D721Med (cell line): ENCODE measurements at regions not wholly inside any gene's neighbourhood (a gene's known extent, or its start where the extent isn't known, plus 50 kb on each side); places are given as distances from the start of the nearest gene placed in this dataset.
A peak's percentile ranks its signal among the peaks of the same experiment; 100 is the strongest.

ENCODE experiments used
- DNase-seq: peaks from one replicate; pipeline ENCODE4 v3.0.0; 2011; ENCODE audit warnings: low spot score; ENCODE audit not compliant: insufficient read length
- FAIRE-seq: peaks from 2 replicates; lab custom pipeline; 2011; peaks lifted over from hg19 to GRCh38; lab: Jason Lieb, UNC
- TF ChIP-seq, protein P1 (sequence below): IDR thresholded peaks from 2 replicates; pipeline ENCODE4 v1.5.1; 2012; ENCODE audit warnings: mild to moderate bottlenecking, control low read depth; ENCODE audit not compliant: insufficient read depth; ENCODE audit errors: missing control alignments

DNA sequence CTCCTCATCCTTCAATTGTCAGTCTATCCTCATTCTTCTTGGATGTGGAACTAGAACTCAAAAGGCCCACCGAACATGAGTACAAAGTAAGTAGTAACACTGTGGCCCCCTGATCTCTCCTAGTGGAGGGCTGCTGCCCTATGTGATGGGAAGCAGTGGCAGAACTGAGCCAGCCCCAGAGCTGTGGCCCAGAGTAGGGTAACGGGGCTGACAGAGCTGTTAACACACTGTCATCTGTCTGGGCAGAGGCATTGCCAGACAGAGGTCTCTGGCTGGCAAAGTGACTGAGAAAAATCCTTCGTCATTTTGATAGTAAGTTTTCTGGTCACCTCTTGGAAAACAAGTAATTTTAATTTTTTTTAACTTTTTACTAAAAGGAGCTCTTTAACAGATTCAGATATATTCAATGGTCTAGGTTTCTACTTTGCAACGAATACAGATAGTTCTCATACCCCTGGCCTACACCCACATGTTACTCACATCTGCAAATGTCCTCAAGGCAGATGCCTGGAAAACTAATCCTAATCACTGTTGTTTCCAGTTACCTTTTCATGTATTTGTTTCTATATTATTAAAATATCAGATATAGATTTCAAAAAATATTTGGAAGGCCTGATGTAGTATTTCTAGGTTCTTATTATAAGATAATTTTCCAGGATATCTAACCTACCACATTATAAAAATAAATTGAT lies 588.7 kb downstream of the CPS1 start:
- TF ChIP-seq, protein P1, sequence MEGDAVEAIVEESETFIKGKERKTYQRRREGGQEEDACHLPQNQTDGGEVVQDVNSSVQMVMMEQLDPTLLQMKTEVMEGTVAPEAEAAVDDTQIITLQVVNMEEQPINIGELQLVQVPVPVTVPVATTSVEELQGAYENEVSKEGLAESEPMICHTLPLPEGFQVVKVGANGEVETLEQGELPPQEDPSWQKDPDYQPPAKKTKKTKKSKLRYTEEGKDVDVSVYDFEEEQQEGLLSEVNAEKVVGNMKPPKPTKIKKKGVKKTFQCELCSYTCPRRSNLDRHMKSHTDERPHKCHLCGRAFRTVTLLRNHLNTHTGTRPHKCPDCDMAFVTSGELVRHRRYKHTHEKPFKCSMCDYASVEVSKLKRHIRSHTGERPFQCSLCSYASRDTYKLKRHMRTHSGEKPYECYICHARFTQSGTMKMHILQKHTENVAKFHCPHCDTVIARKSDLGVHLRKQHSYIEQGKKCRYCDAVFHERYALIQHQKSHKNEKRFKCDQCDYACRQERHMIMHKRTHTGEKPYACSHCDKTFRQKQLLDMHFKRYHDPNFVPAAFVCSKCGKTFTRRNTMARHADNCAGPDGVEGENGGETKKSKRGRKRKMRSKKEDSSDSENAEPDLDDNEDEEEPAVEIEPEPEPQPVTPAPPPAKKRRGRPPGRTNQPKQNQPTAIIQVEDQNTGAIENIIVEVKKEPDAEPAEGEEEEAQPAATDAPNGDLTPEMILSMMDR = no peak
- FAIRE-seq = no peak

DNA sequence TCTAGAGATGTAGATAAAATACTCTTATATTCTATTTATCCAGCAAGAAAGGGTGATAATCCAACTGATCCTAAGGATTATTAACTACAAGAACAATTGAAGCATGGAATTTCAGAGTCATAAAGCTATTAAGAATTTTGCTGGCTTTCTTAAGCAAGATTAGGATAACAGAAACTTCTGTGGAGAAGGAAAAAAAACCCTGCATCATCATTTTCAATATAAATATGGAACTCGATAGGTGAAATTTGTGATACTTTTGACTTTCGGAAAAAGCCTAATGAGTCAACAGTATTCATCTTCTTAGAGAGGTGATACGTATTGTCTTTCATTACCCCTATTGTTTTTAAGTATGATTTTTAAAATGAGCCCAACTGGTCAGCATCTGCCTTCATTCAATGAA lies 593.3 kb downstream of the CPS1 start:
- FAIRE-seq (no peak), DNase-seq (no peak)
- TF ChIP-seq, protein P1 = no peak

More for the DNA sequence above, 588.7 kb downstream of the CPS1 start:
- no peak for DNase-seq

DNA sequence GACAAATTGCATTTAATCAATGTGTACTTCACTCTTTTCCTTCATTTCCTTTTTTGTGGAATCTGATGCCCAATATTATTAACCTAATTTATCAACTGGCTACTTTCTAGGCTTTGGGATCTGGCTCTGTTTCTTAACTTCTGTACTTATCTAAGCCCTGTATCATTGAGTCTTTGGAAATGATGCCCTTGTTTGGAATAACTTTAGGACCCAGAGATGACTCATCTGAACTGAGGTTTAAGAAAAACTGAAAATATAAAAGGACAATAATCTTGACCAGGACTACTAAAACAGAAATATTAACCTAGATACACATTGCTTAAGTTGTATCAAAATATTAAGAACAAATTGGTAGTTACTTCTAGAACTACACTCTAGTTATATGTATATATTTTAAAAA lies 600.8 kb downstream of the CPS1 start:
- no peak for FAIRE-seq

DNA sequence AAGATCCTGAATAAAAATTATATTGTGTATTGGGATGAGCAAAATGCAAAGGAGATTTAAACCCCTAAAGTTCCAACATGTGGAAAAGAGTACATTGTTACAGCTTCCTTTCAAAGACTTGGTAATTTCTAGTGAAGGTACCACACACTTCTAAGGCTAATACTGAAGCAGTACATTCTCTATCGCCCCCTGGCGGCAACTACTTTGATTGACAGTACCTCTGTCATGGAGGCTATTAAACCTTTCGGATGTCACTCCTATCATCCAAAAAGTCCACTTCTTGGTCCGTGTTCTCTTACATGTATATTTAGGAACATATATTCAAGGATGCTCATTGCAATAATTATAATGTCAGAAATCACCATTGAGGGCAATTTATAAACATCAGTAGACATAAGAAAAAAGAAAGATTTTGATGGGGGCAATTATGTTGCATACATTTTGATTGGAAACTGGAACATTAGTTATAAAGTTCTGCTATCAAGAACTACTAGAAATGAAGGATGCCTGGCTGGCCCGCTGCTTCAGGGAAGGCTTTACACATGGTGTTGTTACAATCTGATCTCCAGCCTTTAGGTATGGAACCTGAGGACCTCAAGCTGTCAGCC lies 601.6 kb downstream of the CPS1 start:
- peak; percentile 92 for FAIRE-seq

More for the DNA sequence above, 600.8 kb downstream of the CPS1 start:
- TF ChIP-seq, protein P1 = no peak
- no peak for DNase-seq

DNA sequence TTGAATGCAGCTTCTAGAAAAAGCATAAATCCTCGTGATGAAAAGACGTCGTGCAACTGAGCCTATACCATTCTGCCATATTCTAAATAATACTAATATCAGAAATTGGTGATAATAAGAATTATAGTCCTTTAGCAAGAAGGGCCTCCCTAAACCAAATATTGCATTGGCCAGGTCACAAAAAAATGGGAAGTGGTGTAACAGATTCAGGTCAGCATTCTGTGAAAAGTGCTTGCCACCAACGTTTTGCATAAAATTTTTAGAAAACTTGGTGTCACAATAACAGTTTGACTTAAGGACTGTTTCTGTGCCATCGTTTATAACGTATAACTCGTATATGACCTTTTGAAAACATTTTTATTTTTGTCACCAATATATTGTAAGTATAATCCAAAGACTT lies 603.6 kb downstream of the CPS1 start:
- TF ChIP-seq, protein P1 = no peak
- FAIRE-seq (no peak), DNase-seq (no peak)

More for the DNA sequence above, 601.6 kb downstream of the CPS1 start:
- TF ChIP-seq, protein P1 = peak; percentile 83
- no peak for DNase-seq

DNA sequence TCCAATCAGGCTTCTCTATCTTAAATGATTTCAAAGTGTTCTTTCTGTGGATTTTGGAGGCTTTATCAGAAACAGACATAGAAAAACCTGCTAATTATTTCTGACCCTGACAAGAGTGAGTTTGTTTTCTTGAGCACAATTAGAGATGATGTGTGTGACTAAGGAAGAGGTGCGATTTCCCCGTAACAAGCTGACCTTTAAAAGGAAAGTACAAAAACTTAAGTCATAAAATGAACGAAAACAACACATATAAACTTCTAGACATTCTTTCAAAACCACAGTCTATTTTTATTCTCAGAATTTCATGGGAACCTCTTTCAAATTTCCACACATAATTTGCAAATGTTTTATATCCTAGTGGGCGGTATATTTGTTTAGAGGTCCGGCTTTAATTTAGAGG lies 604.8 kb downstream of the CPS1 start:
- DNase-seq (no peak), FAIRE-seq (no peak)
- TF ChIP-seq, protein P1 = no peak

DNA sequence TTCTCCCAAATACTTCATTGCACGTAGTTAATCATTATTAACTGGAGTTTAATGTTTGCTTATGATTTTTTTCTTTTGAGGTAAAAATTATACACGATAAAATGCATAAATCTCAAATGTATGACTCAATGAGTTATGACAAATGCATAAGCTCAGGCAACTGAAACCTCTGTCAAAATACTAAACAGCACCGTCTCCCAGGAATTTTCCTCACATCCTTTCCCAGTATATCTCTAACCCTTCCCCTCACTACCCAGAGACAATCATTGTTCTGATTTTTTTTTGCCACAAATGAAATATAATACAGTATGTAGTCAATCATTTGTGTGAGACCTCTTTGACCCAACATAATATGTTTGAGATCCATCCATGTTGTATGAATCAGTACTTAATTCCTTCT lies 606.5 kb downstream of the CPS1 start:
- no peak for FAIRE-seq
- TF ChIP-seq, protein P1 = no peak
- DNase-seq = no peak
